Stromal cell of bone marrow (primary cell): ENCODE measurements at regions not wholly inside any gene's neighbourhood (a gene's known extent, or its start where the extent isn't known, plus 50 kb on each side); places are given as distances from the start of the nearest gene placed in this dataset.
"Not testable (repeated sequence)": the region's sequence is repeated elsewhere in the genome, so short reads cannot be mapped to it uniquely, and the experiment has no call there.

Experiments
- DNase-seq: peaks from one replicate; pipeline ENCODE4 v3.0.0-alpha.2; 2012; ENCODE audit warnings: low read depth

DNA sequence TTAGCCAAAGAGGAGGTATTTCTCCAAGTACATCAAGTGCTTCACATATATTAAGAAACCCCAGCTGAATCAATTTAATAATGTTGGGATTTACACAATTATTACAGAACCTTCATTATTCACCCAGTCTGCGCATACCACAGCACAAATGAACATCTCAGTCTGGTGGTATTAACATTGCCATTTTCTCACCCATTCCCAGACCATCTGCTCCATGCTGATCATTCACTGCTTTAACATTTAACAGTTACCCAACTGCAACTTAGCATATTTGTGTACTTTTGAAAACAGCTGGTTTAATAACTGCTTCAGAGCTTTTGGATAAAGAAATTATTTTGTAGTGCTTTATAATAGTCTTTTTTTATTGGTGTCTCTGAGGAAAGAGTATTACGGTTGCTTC is 1072.1 kb downstream of the NXPH1 start:
- DNase-seq, result no peak

DNA sequence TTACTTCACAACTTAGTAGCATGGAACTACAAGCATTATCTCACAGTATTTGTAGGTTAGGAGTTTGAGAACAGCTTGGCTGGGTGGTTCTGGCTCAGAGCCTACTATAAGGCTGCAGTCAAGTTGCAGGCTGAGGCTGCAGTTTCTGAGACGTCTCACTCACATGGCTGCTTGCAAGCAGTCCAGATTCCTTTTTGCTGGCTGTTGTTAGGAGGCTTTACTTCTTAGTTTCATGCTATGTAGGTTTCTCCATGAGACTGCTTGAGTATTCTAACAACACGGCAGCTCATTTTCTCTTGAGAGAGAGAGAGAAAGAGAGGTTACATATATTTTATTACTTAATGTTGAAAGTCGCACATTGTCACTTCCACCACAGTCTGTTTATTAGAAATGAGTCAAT is 1073.9 kb downstream of the NXPH1 start:
- no peak for DNase-seq

- DNase-seq, result no peak
These were observed 1083.3 kb downstream of the NXPH1 start for GRCh38 chr7:9516662-9517061.

- DNase-seq, result no peak
These were observed 1090.2 kb downstream of the NXPH1 start for GRCh38 chr7:9523579-9523978.

DNA sequence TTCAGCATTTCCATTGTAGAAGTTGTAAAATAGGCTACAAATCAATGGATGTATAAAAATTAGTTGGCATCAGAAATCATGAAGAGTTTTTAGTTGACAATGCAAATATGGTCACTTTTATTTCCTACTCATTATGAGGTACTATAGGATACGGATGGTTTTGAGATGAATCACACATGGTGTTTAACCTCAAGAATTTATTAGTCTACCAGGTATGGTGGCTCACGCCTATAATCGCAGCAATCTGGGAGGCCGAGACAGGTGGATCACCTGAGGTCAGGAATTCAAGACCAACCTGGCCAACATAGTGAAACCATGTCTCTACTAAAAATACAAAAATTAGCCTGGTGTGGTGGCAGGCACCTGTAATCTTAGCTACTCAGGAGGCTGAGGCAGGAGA is 1119.0 kb downstream of the NXPH1 start:
- not testable (repeated sequence) for DNase-seq

DNA sequence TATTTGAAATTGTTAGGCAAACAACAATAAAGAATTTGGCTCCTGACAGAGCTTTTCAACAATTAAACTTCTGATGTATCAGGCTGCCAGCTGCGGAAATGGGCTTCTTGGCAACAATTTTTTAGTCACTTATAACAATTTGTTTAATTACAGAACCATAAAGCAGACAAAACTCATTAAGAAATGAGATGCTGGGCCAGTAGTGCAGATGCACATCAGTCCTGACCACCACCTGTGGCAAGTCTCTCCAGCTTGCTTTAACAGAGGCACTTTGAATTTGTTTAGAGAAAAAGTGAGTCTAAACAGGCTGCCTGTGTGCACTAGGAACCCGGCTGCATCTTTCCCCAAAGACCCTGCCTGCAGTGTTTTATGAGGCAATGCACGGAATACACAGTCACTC is 1124.4 kb downstream of the NXPH1 start:
- no peak for DNase-seq

- no peak for DNase-seq
These were observed 1142.3 kb downstream of the NXPH1 start for GRCh38 chr7:9575716-9576115.

DNA sequence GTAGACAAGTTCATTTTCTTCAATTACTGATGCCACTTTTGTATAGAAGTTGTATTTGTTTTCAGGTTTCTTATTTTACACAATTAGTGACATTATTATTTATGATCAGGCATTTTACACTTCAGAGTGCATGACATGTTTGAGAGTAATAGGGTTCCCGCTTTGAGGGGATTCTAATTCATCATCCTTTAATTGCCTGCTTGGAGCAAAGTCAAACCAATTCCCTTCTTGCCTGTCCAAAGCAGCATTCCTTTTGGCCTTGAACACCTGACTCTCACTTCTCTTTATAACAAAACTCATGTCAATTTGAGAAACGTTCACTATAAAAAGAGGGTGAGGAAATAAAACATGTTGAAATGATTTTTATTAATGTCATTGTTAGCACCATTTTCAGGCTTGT is 1149.4 kb downstream of the NXPH1 start:
- DNase-seq, result no peak

- no peak for DNase-seq
These were observed 1165.0 kb downstream of the NXPH1 start for GRCh38 chr7:9598411-9598810.

- DNase-seq, result no peak
These were observed 1167.6 kb downstream of the NXPH1 start for GRCh38 chr7:9600974-9601373.

GRCh38 chr7:9603291-9603690 is 1169.9 kb downstream of the NXPH1 start:
- DNase-seq, result no peak

DNA sequence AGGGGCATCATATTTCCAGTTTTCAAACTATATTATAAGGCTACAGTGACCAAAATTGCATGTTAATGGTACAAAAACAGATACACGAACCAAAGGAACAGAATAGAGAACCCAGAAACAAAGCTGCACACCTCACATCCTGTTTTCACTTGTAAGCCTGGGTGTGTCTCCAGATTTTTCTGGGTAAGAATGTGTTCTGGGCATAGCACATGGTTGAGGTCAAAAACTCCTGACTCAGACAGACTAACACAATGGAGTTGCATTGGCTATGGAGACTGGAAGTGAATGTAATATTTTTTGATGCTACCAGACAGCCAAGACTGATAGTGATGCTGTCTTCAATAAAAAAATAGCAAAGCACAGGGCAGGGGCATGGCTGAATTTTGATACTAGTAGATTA is 1175.2 kb downstream of the NXPH1 start:
- DNase-seq, result no peak

DNA sequence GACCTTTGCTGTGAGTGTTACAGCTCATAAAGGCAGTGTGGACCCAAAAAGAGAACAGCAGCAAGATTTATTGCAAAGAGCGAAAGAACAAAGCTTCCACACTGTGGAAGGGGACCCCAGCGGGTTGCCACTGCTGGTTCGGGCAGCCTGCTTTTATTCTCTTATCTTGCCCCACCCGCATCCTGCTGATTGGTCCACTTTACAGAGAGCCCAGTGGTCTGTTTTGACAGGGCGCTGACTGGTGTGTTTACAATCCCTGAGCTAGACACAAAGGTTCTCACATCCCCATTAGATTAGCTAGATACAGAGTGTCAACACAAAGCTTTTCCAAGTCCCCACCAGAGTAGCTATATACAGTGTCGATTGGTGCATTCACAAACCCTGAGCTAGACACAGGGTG is 1187.5 kb downstream of the NXPH1 start:
- not testable (repeated sequence) for DNase-seq

DNA sequence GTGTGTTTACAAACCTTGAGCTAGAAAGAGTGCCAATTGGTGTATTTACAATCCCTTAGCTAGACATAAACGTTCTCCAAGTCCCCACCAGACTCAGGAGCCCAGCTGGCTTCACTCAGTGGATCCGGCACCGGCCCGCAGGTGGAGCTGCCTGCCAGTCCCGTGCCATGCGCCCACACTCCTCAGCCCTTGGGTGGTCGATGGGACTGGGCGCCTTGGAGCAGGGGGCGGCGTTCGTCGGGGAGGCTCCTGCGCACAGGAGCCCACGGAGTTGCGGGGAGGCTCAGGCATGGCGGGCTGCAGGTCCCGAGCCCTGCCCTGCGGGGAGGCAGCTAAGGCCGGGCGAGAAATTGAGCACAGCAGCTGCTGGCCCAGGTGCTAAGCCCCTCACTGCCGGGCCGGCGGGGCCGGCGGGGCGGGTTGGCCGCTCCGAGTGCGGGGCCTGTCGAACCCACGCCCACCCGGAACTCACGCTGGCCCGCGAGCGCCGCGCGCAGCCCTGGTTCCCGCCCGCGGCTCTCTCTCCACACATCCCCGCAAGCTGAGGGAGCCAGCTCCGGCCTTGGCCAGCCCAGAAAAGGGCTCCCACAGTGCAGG is 1188.0 kb downstream of the NXPH1 start:
- not testable (repeated sequence) for DNase-seq

GRCh38 chr7:9621927-9622326 is 1188.5 kb downstream of the NXPH1 start:
- no peak for DNase-seq

- no peak for DNase-seq
These were observed 1192.5 kb downstream of the NXPH1 start for GRCh38 chr7:9625953-9626352.

- DNase-seq, result no peak
These were observed 1212.3 kb downstream of the NXPH1 start for GRCh38 chr7:9645756-9646155.

- no peak for DNase-seq
These were observed 1223.8 kb downstream of the NXPH1 start for GRCh38 chr7:9657257-9657656.

DNA sequence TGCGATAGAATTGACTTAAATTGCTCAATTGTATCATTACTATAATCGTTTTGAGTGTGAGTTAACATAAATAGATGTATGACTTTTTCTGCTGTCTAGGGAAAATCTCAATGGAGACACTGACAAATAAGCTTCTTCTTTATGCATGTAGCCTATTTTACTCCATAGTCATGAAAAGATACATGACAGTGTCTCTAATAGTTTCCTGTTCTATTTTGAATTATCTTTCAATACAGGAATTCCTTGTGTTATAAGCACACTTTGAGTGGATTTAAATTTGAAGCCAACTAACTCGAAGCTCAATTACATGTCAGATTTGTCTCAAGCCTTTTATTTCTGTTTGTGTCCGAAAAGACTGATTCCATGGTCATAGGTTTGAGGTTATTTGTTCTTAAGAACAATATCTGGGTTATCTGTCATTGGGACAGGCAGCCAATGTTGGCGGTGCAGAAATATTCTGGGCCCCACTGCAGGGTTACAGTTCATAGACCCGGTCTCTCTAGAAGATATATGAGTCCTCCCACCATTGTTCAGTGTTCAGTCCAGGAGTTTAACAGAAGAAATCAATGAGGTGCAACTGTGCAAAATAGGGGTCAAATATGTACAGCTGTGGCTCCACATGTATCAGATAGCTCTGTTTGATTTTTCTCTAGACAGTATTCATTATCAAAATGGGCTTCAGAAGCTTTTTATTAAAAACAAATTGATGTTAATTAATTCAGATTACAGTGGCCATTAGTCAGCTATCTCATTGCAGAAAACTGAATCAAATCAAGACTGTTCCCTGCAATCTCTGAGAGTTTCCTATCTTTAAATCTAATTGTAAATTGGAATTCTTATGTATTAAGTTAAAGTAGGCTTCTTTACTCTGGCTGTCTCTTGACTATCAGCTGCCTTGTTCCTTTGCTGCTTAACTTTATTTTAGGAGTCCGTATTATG is 1238.8 kb downstream of the NXPH1 start:
- DNase-seq, result no peak

- no peak for DNase-seq
These were observed 1247.3 kb downstream of the NXPH1 start for GRCh38 chr7:9680713-9681112.

DNA sequence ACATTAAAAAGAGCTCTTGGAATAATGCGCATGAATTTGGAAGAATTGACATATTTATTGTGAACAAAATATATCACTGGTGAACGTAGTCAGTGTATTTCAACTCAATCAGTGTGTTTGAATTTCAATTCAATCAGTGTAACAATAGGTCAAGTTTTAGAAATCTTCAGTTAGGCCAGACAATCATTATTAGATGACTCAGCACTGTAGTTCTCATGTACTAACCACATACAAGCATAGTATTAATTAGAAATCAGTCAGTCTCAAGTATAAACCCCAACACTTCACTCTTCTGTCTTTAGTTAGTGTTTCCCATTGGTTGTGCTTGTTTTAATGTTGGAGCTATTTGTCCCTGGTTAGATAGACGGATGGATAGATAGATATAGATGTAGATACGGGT is 1247.9 kb downstream of the NXPH1 start:
- no peak for DNase-seq

DNA sequence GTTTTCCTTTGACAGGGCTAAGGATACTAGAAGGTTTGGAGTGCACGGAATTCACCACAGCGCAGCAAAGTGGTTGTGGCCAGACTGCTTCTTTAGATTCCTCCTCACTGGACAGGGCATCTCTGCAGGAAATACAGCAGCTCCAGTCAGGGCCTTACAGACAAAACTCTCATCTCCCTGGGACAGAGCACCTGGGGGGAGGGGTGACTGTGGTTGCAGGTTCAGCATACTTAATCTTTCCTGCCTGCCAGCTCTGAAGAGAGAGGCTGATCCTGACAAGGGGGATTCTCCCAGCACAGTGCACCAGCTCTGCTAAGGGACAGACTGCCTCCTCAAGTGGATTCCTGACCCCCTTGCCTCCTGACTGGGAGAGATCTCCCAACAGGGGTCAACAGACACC is 1257.9 kb downstream of the NXPH1 start:
- no peak for DNase-seq

GRCh38 chr7:9698375-9698774 is 1265.0 kb downstream of the NXPH1 start:
- DNase-seq, result no peak

DNA sequence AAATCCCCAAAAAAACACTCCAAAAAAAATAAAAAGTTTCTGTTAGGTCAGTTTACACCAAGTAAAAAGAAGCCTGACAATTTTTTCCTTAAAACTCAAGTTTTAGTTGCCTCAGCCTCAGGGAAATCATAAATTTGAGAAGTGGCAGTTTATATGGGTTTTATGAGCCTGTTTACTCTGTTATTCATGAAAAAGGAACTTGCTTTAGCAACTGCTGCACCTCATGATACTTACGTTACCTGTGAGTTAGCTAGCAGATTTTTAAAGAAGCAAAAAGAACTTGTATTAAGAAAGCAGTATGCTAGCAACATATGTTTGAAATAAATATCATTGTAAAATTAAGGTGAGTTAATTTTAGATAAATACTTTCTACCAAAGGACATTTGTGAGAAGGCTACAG is 1264.5 kb upstream of the PHF14 start:
- DNase-seq, result no peak
